Neural cell (in vitro differentiated cells): ENCODE measurements at regions not wholly inside any gene's neighbourhood (a gene's known extent, or its start where the extent isn't known, plus 50 kb on each side); places are given as distances from the start of the nearest gene placed in this dataset.

ENCODE experiments used
- H2AFZ ChIP-seq: fragments of 200-600, 300-800 bp; sonication (generic), shearing (Covaris generic); 2 replicates; pipeline ENCODE4 v1.6.0; 2014; ENCODE audit warnings: low read depth, mild to moderate bottlenecking, antibody characterized with exemption, low read length, moderate library complexity
- H3F3A ChIP-seq: fragments of 200-600 bp; shearing (Covaris generic); 2 replicates; pipeline ENCODE4 v1.6.1; 2016; ENCODE audit warnings: mild to moderate bottlenecking, moderate library complexity, mixed read lengths, antibody characterized with exemption, low read length; ENCODE audit not compliant: insufficient read depth, poor library complexity, severe bottlenecking
- H3K27ac ChIP-seq: fragments of 200-600, 300-800 bp; sonication (generic), shearing (Covaris generic); 2 replicates; pipeline ENCODE4 v1.5.1; 2014; ENCODE audit warnings: mild to moderate bottlenecking, low read length, moderate library complexity
- H3K27me3 ChIP-seq: fragments of 300-800, 200-600 bp; sonication (generic), shearing (Covaris generic); 2 replicates; pipeline ENCODE4 v1.6.0; 2014; ENCODE audit warnings: mild to moderate bottlenecking, low read depth, low read length, moderate library complexity; ENCODE audit not compliant: insufficient read depth
- H3K36me3 ChIP-seq: fragments of 300-800, 200-600 bp; sonication (generic), shearing (Covaris generic); 2 replicates; pipeline ENCODE4 v1.5.1; 2014; ENCODE audit warnings: mild to moderate bottlenecking, antibody characterized with exemption, low read length, moderate library complexity; ENCODE audit not compliant: insufficient read depth
- H3K4me2 ChIP-seq: fragments of 300-800, 200-600 bp; sonication (generic), shearing (Covaris generic); 2 replicates; pipeline ENCODE4 v1.6.0; 2014; ENCODE audit warnings: mild to moderate bottlenecking, low read length
- H3K4me3 ChIP-seq: fragments of 300-800, 200-600 bp; sonication (generic), shearing (Covaris generic); 2 replicates; pipeline ENCODE4 v1.5.1; 2014; ENCODE audit warnings: mild to moderate bottlenecking, low read length, moderate library complexity
- H3K79me2 ChIP-seq: fragments of 200-600 bp; shearing (Covaris generic); replicated peaks from 2 replicates; pipeline ENCODE4 v1.6.0; 2014; ENCODE audit warnings: mild to moderate bottlenecking, low read length, moderate library complexity; ENCODE audit not compliant: insufficient read depth
- H3K9ac ChIP-seq: fragments of 300-800, 200-600 bp; sonication (generic), shearing (Covaris generic); 2 replicates; pipeline ENCODE4 v1.6.1; 2016; ENCODE audit warnings: mild to moderate bottlenecking, low read length, mixed read lengths
- H3K9me2 ChIP-seq: fragments of 200-600 bp; shearing (Covaris generic); 2 replicates; pipeline ENCODE4 v1.6.1; 2016; ENCODE audit warnings: mild to moderate bottlenecking, low read length, mixed read lengths; ENCODE audit not compliant: insufficient read depth
- H3K9me3 ChIP-seq: fragments of 200-600, 300-800 bp; sonication (generic), shearing (Covaris generic); 2 replicates; pipeline ENCODE4 v1.6.1; 2016; ENCODE audit warnings: mild to moderate bottlenecking, mixed run types, low read length, moderate library complexity, mixed read lengths
- H4K20me1 ChIP-seq: fragments of 200-600 bp; shearing (Covaris generic); 2 replicates; pipeline ENCODE4 v1.6.1; 2016; ENCODE audit warnings: mild to moderate bottlenecking, mixed run types; ENCODE audit not compliant: insufficient read depth
- EP300 ChIP-seq: fragments of 450-650 bp; conservative IDR thresholded peaks from 2 replicates; pipeline ENCODE4 v1.6.1; 2014; ENCODE audit warnings: antibody characterized with exemption, mild to moderate bottlenecking, moderate library complexity; ENCODE audit not compliant: poor library complexity, severe bottlenecking
- EZH2 ChIP-seq: fragments of 200-600, 300-800 bp; shearing (Covaris generic), sonication (generic); IDR thresholded peaks from 2 replicates; pipeline ENCODE4 v1.6.1; 2014; ENCODE audit warnings: antibody characterized with exemption, low read length, borderline replicate concordance, mild to moderate bottlenecking; ENCODE audit not compliant: insufficient read depth, poor library complexity, severe bottlenecking
- MXI1 ChIP-seq: fragments of 450-650 bp; conservative IDR thresholded peaks from 2 replicates; pipeline ENCODE4 v1.6.1; 2014; ENCODE audit warnings: antibody characterized with exemption, mild to moderate bottlenecking; ENCODE audit not compliant: poor library complexity, severe bottlenecking
- POLR2AphosphoS5 ChIP-seq: IDR thresholded peaks from 2 replicates; pipeline ENCODE4 v1.6.1; 2012
- RAD21 ChIP-seq: fragments of 450-650 bp; conservative IDR thresholded peaks from 2 replicates; pipeline ENCODE4 v1.6.1; 2014; ENCODE audit warnings: antibody characterized with exemption, mild to moderate bottlenecking, moderate library complexity
- REST ChIP-seq: IDR thresholded peaks from 2 replicates; pipeline ENCODE4 v1.6.1; 2012; ENCODE audit warnings: borderline replicate concordance
- SMC3 ChIP-seq: fragments of 450-650 bp; conservative IDR thresholded peaks from 2 replicates; pipeline ENCODE4 v1.6.1; 2014; ENCODE audit warnings: antibody characterized with exemption, mild to moderate bottlenecking, moderate library complexity; ENCODE audit not compliant: poor library complexity
- TAF1 ChIP-seq: IDR thresholded peaks from 2 replicates; pipeline ENCODE4 v1.6.1; 2012; ENCODE audit warnings: low read depth
- TF ChIP-seq, protein P1 (sequence below): fragments of 450-650 bp; IDR thresholded peaks from 2 replicates; pipeline ENCODE4 v1.5.1; 2014; ENCODE audit warnings: antibody characterized with exemption, mild to moderate bottlenecking, moderate library complexity; ENCODE audit not compliant: poor library complexity, severe bottlenecking

GRCh38 chr18:44597797-44598196 lies 82.9 kb upstream of the SETBP1 start:
- Histone ChIP-seq H3K4me2 (no peak overlapping the region), H3K27me3 (no peaks in the 10 kb centered on the region), H2AFZ (no peak overlapping the region), H3K9me2 (no peaks in the 10 kb centered on the region), H3K79me2 (no peaks in the 10 kb centered on the region), H3K9ac (no peak overlapping the region), H3F3A (no peaks in the 10 kb centered on the region), H3K9me3 (no peaks in the 10 kb centered on the region), H3K27ac (no peak overlapping the region), H4K20me1 (no peaks in the 10 kb centered on the region), H3K4me3 (no peak overlapping the region), H3K36me3 (no peaks in the 10 kb centered on the region)
- no peak for TF ChIP-seq RAD21
- no peak for TF ChIP-seq POLR2AphosphoS5
- TF ChIP-seq SMC3, result no peak
- no peak for TF ChIP-seq EZH2
- no peak for TF ChIP-seq REST
- TF ChIP-seq MXI1, result no peak
- TF ChIP-seq TAF1, result no peak
- TF ChIP-seq, protein P1, sequence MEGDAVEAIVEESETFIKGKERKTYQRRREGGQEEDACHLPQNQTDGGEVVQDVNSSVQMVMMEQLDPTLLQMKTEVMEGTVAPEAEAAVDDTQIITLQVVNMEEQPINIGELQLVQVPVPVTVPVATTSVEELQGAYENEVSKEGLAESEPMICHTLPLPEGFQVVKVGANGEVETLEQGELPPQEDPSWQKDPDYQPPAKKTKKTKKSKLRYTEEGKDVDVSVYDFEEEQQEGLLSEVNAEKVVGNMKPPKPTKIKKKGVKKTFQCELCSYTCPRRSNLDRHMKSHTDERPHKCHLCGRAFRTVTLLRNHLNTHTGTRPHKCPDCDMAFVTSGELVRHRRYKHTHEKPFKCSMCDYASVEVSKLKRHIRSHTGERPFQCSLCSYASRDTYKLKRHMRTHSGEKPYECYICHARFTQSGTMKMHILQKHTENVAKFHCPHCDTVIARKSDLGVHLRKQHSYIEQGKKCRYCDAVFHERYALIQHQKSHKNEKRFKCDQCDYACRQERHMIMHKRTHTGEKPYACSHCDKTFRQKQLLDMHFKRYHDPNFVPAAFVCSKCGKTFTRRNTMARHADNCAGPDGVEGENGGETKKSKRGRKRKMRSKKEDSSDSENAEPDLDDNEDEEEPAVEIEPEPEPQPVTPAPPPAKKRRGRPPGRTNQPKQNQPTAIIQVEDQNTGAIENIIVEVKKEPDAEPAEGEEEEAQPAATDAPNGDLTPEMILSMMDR, result no peak
- no peak for TF ChIP-seq EP300

GRCh38 chr18:44598514-44598913 lies 82.2 kb upstream of the SETBP1 start:
- H3K27ac ChIP-seq, result no peak overlapping the region
- H3K9me2 ChIP-seq, result no peaks in the 10 kb centered on the region
- TF ChIP-seq, protein P1, result no peak
- TF ChIP-seq SMC3, result no peak
- TF ChIP-seq TAF1, result no peak
- TF ChIP-seq REST, result no peak
- no peak for TF ChIP-seq RAD21
- TF ChIP-seq EP300, result no peak
- no peak for TF ChIP-seq MXI1
- TF ChIP-seq EZH2, result no peak
- TF ChIP-seq POLR2AphosphoS5, result no peak
- H3K27me3 ChIP-seq, result no peaks in the 10 kb centered on the region
- no peaks in the 10 kb centered on the region for H3K79me2 ChIP-seq
- H3K9ac ChIP-seq, result no peak overlapping the region
- no peaks in the 10 kb centered on the region for H3F3A ChIP-seq
- no peak overlapping the region for H3K4me3 ChIP-seq
- H3K36me3 ChIP-seq, result no peaks in the 10 kb centered on the region
- no peaks in the 10 kb centered on the region for H3K9me3 ChIP-seq
- no peak overlapping the region for H2AFZ ChIP-seq
- no peaks in the 10 kb centered on the region for H4K20me1 ChIP-seq
- H3K4me2 ChIP-seq, result no peak overlapping the region
